CD4-positive, alpha-beta T cell (primary cell): ENCODE measurements at regions not wholly inside any gene's neighbourhood (a gene's known extent, or its start where the extent isn't known, plus 50 kb on each side); places are given as distances from the start of the nearest gene placed in this dataset.

ENCODE experiments used
- ATAC-seq: fragments of 200-7000 bp; cut with Tn5 transposase; one replicate; pipeline ENCODE4 v1.10.0; 2022; ENCODE audit warnings: mild to moderate bottlenecking; ENCODE audit not compliant: poor library complexity
- CTCF ChIA-PET: fragments of 350-600 bp; sonication (Branson Sonifier 250); formaldehyde crosslinking; loops from one replicate; lab custom pipeline; 2021; ENCODE audit warnings: antibody characterized with exemption, inconsistent platforms; lab: Charles Lee
- POLR2A ChIA-PET: fragments of 350-600 bp; sonication (Branson Sonifier 250); formaldehyde crosslinking; loops from one replicate; lab custom pipeline; 2021; ENCODE audit warnings: antibody characterized with exemption, inconsistent platforms; lab: Charles Lee
- DNase-seq, 14 experiments: peaks; one replicate each; pipeline ENCODE4 v3.0.0-alpha.2; 2013 to 2020; ENCODE audit warnings: mixed read lengths in 2 of 14
- H3K27ac ChIP-seq, 2 donors: one replicate each; pipeline versions ENCODE4 v1.5.1 to v1.7.0; 2013; ENCODE audit warnings: low read length in 2 of 2, low read depth in 1 of 2, mild to moderate bottlenecking in 1 of 2
- H3K27me3 ChIP-seq, 2 experiments: 1 replicate in 1 of 2; 2 replicates in 1 of 2; pipeline versions ENCODE4 v1.6.1 to v1.7.0; 2013; ENCODE audit warnings: low read length in 2 of 2, control low read depth in 1 of 2, mild to moderate bottlenecking in 1 of 2, moderate library complexity in 1 of 2; ENCODE audit not compliant: insufficient read depth in 2 of 2, control insufficient read depth in 1 of 2
- H3K36me3 ChIP-seq: one replicate; pipeline ENCODE4 v1.6.1; 2013; ENCODE audit warnings: low read length, control low read depth; ENCODE audit not compliant: insufficient read depth
- H3K4me1 ChIP-seq: one replicate; pipeline ENCODE4 v1.6.1; 2013; ENCODE audit warnings: low read length, control low read depth; ENCODE audit not compliant: insufficient read depth
- H3K4me3 ChIP-seq: one replicate; pipeline ENCODE4 v1.5.1; 2013; ENCODE audit warnings: mild to moderate bottlenecking, low read length, moderate library complexity
- H3K9me3 ChIP-seq, 2 experiments: 1 replicate in 1 of 2; 2 replicates in 1 of 2; pipeline versions ENCODE4 v1.6.1 to v1.7.0; 2013; ENCODE audit warnings: low read length in 2 of 2, mild to moderate bottlenecking in 2 of 2, control low read depth in 1 of 2, moderate library complexity in 1 of 2; ENCODE audit not compliant: control insufficient read depth in 1 of 2, insufficient read depth in 1 of 2
- H3K27ac Mint-ChIP-seq: one replicate; pipeline ENCODE4 v1.8.0; 2020; ENCODE audit warnings: mixed read lengths
- H3K27me3 Mint-ChIP-seq: one replicate; pipeline ENCODE4 v1.8.0; 2021; ENCODE audit warnings: mixed read lengths
- H3K36me3 Mint-ChIP-seq: one replicate; pipeline ENCODE4 v1.8.0; 2021; ENCODE audit warnings: low read depth, mixed read lengths
- H3K4me1 Mint-ChIP-seq: one replicate; pipeline ENCODE4 v1.8.0; 2021; ENCODE audit warnings: low read depth, mixed read lengths
- H3K4me3 Mint-ChIP-seq: one replicate; pipeline ENCODE4 v1.8.0; 2020; ENCODE audit warnings: mild to moderate bottlenecking, mixed read lengths
- H3K9me3 Mint-ChIP-seq: one replicate; pipeline ENCODE4 v1.8.0; 2020; ENCODE audit warnings: mixed read lengths
- CTCF ChIP-seq: fragments of 200-600 bp; IDR thresholded peaks from one replicate; pipeline ENCODE4 v1.8.0; 2022; ENCODE audit warnings: antibody characterized with exemption, mild to moderate bottlenecking
- intact Hi-C, 2 experiments: fragments of 100-400 bp; cut with DNase I in 1 of 2; cut with micrococcal nuclease in 1 of 2; formaldehyde crosslinking; loops; one replicate each; pipeline versions ENCODE4 v1.15.1 to v1.9.0; 2023 to 2025; cut with DNase I, micrococcal nuclease

GRCh38 chrX:36753602-36754001, 254.6 kb upstream of the FAM47C start:
- Histone ChIP-seq H3K9me3 (no peaks in the 10 kb centered on the region), H3K36me3 (no peaks in the 10 kb centered on the region), H3K27me3 (no peaks in the 10 kb centered on the region), H3K4me1 (no peaks in the 10 kb centered on the region), H3K4me3 (no peak overlapping the region), H3K27ac (no peak overlapping the region)
- no peak overlapping the region for H3K4me3 Mint-ChIP-seq
- ChIA-PET CTCF (no interaction called here), POLR2A (no interaction called here)
- H3K36me3 Mint-ChIP-seq = no peaks in the 10 kb centered on the region
- no peak for TF ChIP-seq CTCF
- no peak for ATAC-seq
- no peak overlapping the region for H3K27ac Mint-ChIP-seq
- no peaks in the 10 kb centered on the region for H3K27me3 Mint-ChIP-seq
- H3K9me3 Mint-ChIP-seq = no peaks in the 10 kb centered on the region
- DNase-seq = no peak
- no peaks in the 10 kb centered on the region for H3K4me1 Mint-ChIP-seq
- intact Hi-C loops = no loop called here

DNA sequence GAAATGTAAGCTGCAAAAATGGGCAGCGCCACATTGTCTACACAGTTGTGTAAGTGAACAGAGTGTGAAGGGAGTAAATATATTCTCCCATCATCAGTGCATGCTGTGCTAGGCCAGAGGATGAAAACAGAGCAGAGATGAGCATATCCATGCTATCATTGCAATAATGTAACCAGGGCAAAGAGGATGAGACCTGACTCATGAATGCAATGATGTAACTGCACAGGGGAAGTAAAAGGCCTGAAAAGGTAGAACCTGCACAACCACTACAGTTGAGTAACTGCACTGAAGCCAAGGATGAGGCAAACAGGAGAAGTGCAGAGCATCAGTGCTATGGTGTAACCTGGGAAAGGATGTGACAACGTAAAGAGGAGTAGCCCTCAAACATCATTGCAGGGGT, 220.4 kb upstream of the FAM47C start:
- ATAC-seq = no peak
- Mint-ChIP-seq H3K27ac (no peak overlapping the region), H3K4me3 (no peak overlapping the region), H3K36me3 (no peaks in the 10 kb centered on the region), H3K27me3 (no peaks in the 10 kb centered on the region), H3K9me3 (no peaks in the 10 kb centered on the region), H3K4me1 (no peaks in the 10 kb centered on the region)
- POLR2A ChIA-PET = no interaction called here
- no peak overlapping the region for H3K4me3 ChIP-seq
- H3K27ac ChIP-seq = no peak overlapping the region
- H3K9me3 ChIP-seq = no peaks in the 10 kb centered on the region
- no peak for TF ChIP-seq CTCF
- no peaks in the 10 kb centered on the region for H3K36me3 ChIP-seq
- CTCF ChIA-PET = no interaction called here
- H3K27me3 ChIP-seq = no peaks in the 10 kb centered on the region
- intact Hi-C loops = no loop called here
- no peaks in the 10 kb centered on the region for H3K4me1 ChIP-seq
- no peak for DNase-seq

DNA sequence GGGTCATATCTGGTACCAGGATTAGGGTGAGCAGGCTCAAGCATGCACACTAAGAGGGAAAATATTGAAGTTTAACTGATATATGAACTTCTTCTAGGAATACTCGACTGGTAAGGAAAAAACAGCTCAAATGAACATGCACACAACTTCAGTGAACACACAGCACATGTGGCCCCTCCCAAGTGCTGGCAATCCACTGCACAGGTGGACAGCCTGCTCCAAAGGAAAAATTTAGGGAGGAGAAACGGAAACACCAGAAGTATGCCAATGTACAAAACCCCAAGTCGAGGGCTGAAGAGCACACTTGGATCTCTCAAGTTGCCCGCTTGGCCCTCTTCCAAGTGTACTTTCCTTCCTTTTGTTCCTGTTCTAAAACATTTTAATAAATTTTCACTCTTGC, 205.0 kb upstream of the FAM47C start:
- H3K4me1 ChIP-seq = no peaks in the 10 kb centered on the region
- no peak overlapping the region for H3K4me3 Mint-ChIP-seq
- no peaks in the 10 kb centered on the region for H3K9me3 Mint-ChIP-seq
- H3K27ac Mint-ChIP-seq = no peak overlapping the region
- H3K36me3 ChIP-seq = no peaks in the 10 kb centered on the region
- H3K27me3 ChIP-seq = no peaks in the 10 kb centered on the region
- no peak for ATAC-seq
- H3K9me3 ChIP-seq = no peaks in the 10 kb centered on the region
- no peaks in the 10 kb centered on the region for H3K4me1 Mint-ChIP-seq
- no peaks in the 10 kb centered on the region for H3K36me3 Mint-ChIP-seq
- TF ChIP-seq CTCF = no peak
- POLR2A ChIA-PET = no interaction called here
- CTCF ChIA-PET = no interaction called here
- H3K4me3 ChIP-seq = no peak overlapping the region
- no peak for DNase-seq
- intact Hi-C loops = no loop called here
- no peak overlapping the region for H3K27ac ChIP-seq
- H3K27me3 Mint-ChIP-seq = no peaks in the 10 kb centered on the region
